OCI-LY7 (cell line): ENCODE measurements at regions not wholly inside any gene's neighbourhood (a gene's known extent, or its start where the extent isn't known, plus 50 kb on each side); places are given as distances from the start of the nearest gene placed in this dataset.

Experiments used
- EZH2phosphoT487 ChIP-seq: fragments of 200-600 bp; sonication (generic); IDR thresholded peaks from 2 replicates; pipeline ENCODE4 v1.6.1; 2018; ENCODE audit warnings: low read depth, borderline replicate concordance, mild to moderate bottlenecking, mixed run types, antibody characterized with exemption, low read length, moderate library complexity, mixed read lengths
- TF ChIP-seq, protein P1 (sequence below): fragments of 200-600 bp; sonication (generic); conservative IDR thresholded peaks from 2 replicates; pipeline ENCODE4 v1.5.1; 2014; ENCODE audit warnings: mild to moderate bottlenecking, antibody characterized with exemption, low read length, moderate library complexity, mixed read lengths

- TF ChIP-seq, protein P1, sequence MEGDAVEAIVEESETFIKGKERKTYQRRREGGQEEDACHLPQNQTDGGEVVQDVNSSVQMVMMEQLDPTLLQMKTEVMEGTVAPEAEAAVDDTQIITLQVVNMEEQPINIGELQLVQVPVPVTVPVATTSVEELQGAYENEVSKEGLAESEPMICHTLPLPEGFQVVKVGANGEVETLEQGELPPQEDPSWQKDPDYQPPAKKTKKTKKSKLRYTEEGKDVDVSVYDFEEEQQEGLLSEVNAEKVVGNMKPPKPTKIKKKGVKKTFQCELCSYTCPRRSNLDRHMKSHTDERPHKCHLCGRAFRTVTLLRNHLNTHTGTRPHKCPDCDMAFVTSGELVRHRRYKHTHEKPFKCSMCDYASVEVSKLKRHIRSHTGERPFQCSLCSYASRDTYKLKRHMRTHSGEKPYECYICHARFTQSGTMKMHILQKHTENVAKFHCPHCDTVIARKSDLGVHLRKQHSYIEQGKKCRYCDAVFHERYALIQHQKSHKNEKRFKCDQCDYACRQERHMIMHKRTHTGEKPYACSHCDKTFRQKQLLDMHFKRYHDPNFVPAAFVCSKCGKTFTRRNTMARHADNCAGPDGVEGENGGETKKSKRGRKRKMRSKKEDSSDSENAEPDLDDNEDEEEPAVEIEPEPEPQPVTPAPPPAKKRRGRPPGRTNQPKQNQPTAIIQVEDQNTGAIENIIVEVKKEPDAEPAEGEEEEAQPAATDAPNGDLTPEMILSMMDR, result no peak
- TF ChIP-seq EZH2phosphoT487, result no peak
Observed at GRCh38 chr2:136060416-136060815, 57.5 kb downstream of the CXCR4 start.
